ENCODE measurements at regions not wholly inside any gene's neighbourhood (a gene's known extent, or its start where the extent isn't known, plus 50 kb on each side); places are given as distances from the start of the nearest gene placed in this dataset.
"Not testable (repeated sequence)": the region's sequence is repeated elsewhere in the genome, so short reads cannot be mapped to it uniquely, and the experiment has no call there.

GRCh38 chr18:14698006-14698405 is 50.0 kb upstream of the ANKRD30B start:
- not testable (repeated sequence) for H2AK5ac ChIP-seq (ENCODE audit: insufficient read length, low read length); H2BK120ac ChIP-seq (ENCODE audit: low read depth, low read length, poor library complexity, severe bottlenecking); DNase-seq; H3K23ac ChIP-seq (ENCODE audit: insufficient read length, low read depth, low read length); H3K79me2 ChIP-seq (ENCODE audit: insufficient read depth, low read length); H3K4ac ChIP-seq (ENCODE audit: low read depth, low read length); H3K27me3 ChIP-seq (ENCODE audit: insufficient read depth, low read length); H3K4me2 ChIP-seq (ENCODE audit: insufficient read depth, insufficient read length, low read length); H2BK5ac ChIP-seq (ENCODE audit: insufficient read length, low read length); H2BK15ac ChIP-seq (ENCODE audit: low read depth, low read length); H2AFZ ChIP-seq (ENCODE audit: low read length); H3T11ph ChIP-seq (ENCODE audit: low read length); H4K91ac ChIP-seq (ENCODE audit: insufficient read length, low read depth, low read length); H3K56ac ChIP-seq (ENCODE audit: insufficient read length, low read depth, low read length); H4K8ac ChIP-seq (replicated peaks; ENCODE audit: insufficient read length, low read depth, low read length); H3K79me1 ChIP-seq (ENCODE audit: insufficient read depth, low read depth, low read length, poor library complexity, severe bottlenecking); H3K27ac Mint-ChIP-seq; H3K4me1 Mint-ChIP-seq; H3K27ac ChIP-seq (ENCODE audit: insufficient read length, low read depth, low read length); H3K27me3 Mint-ChIP-seq (ENCODE audit: low read depth); H3K18ac ChIP-seq (ENCODE audit: insufficient read length, low read depth, low read length); H3K36me3 Mint-ChIP-seq (ENCODE audit: insufficient read depth in 1 of 3, low read depth in 3 of 3); H3K23me2 ChIP-seq (ENCODE audit: insufficient read length, low read depth, low read length, poor library complexity, severe bottlenecking); H3K4me3 Mint-ChIP-seq; H3K9ac ChIP-seq (ENCODE audit: extremely low read depth, insufficient read length, low read length); H4K20me1 ChIP-seq (ENCODE audit: control insufficient read depth, insufficient read depth, insufficient read length); H2BK20ac ChIP-seq (ENCODE audit: low read depth, low read length, poor library complexity, severe bottlenecking); H3K4me1 ChIP-seq (ENCODE audit: insufficient read depth, low read length); H2BK12ac ChIP-seq (ENCODE audit: insufficient read length, low read depth, low read length); H3K14ac ChIP-seq (ENCODE audit: insufficient read depth, low read length); H4K5ac ChIP-seq (ENCODE audit: insufficient read length, low read depth, low read length)
- WGBS (ENCODE audit: extremely low coverage, insufficient read length, low lambda C conversion rate): no CpG with 5 or more reads among the region's 2 CpGs
- H3K9me3 Mint-ChIP-seq: peaks cover 64 to 67% of the 10 kb centered on the region in 2 experiments
- H3K9me3 ChIP-seq (ENCODE audit: control insufficient read depth, low read depth, low read length): peaks cover 43% of the 10 kb centered on the region

All from H9 (cell line).